Activated CD8-positive, alpha-beta memory T cell treated with anti-CD3 and anti-CD28 coated beads, Interleukin-2, amount 50 U/mL, for 1 hour (primary cell): ENCODE measurements at regions not wholly inside any gene's neighbourhood (a gene's known extent, or its start where the extent isn't known, plus 50 kb on each side); places are given as distances from the start of the nearest gene placed in this dataset.
"Not testable (repeated sequence)": the region's sequence is repeated elsewhere in the genome, so short reads cannot be mapped to it uniquely, and the experiment has no call there.

Experiments
- DNase-seq: peaks from one replicate; pipeline ENCODE4 v3.0.0-alpha.2; 2020; ENCODE audit errors: extremely low read depth

DNA sequence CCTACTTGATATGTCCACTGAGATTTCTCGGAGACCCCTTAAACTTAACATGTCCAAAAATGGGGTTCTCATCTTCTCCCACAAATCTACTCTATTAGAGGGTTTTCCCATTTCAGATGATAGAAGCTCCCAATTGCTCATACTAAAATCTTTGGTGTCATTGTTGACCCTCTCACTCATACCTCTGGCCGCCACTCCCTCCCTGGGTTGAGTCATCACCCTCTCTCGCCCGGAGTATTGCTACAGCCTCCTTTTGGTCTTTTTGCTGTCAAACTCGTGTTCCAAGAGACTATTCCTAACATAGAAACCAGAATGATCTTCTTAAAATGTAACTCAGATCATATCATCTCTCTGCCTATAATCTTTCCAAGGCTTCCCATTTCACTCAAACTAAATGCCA, 91.0 kb upstream of the GNAQ start:
- no peak for DNase-seq

- DNase-seq = peak; percentile 7
Measured at GRCh38 chr9:78121488-78121887, 89.9 kb upstream of the GNAQ start.

- DNase-seq = no peak
Measured at GRCh38 chr9:78118742-78119473, 87.3 kb upstream of the GNAQ start.

DNA sequence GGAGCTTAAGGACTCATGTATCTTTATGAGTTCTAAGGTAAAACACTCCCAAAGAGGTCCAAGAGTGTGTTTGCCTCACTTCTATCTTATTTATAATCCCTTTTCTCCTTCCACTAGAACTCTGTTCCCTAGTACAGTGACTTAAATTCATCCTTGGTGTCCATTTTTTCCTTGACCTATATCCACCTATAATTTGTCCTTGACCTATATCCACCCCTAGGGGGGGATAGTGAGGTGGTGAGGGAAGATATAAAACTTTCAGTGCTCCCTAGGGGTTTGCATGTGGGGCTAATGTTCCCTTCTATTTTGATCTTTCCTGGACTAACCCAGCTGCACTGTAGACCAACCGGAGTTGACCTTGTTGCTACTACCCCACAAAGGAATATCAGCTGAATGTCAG, 83.5 kb upstream of the GNAQ start:
- DNase-seq = no peak

DNA sequence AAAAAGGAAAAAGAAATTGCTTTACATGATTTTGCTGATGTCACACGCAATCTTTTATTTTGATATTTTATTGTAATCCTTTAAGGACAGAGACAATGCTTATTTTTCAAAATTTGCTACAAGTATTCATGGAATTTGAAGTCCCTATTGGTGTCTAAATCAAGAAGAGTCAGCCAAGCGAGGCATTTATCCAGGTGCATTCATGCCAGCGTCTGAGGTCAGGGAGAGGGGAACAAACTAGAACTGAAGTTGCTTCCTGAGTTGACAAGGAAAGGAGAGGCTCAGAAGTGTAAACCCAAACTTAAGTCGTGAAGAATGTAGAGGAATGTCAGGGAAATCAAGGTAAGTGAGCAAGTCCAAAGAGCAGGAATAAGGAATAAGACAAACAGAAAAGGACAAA, 83.0 kb upstream of the GNAQ start:
- DNase-seq = no peak

GRCh38 chr9:78112406-78112805, 80.8 kb upstream of the GNAQ start:
- DNase-seq = no peak

DNA sequence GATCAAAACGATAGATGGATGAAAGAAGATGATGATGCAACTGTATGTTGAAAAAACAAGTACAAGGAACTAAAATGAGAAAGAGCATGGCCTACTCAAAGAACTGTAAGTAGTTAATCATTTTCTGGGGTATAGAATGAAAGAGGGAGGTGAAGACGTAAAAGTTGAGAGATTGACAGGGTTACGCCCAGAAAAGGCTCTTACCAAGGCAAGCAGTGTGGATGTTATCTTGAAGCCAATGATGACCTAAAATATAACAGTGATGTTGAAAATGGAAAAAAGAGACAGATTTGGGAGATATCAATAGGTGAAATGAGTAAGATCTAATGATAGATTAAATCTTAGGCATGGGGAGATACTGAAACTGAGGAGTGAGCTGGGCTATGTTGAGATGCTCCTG, 80.4 kb upstream of the GNAQ start:
- DNase-seq = no peak

DNA sequence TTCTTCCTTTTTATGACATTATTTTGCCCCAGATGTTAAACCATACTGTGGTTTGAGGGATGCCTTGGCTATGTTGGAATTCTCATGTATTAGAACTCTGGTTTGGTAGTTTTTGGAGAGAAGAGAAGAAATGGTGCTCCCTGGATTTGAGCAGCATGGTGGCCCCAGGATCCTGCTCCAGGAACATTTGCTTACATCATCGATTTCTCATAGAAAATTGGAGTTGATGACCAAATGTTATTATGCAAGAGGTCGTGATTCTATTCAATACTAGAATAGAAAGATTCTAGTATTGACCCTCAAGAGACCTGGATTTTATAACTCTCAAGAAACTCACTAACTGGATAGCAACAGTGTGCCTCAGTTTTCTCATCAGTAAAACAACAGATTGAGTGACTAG, 77.5 kb upstream of the GNAQ start:
- DNase-seq = no peak

DNA sequence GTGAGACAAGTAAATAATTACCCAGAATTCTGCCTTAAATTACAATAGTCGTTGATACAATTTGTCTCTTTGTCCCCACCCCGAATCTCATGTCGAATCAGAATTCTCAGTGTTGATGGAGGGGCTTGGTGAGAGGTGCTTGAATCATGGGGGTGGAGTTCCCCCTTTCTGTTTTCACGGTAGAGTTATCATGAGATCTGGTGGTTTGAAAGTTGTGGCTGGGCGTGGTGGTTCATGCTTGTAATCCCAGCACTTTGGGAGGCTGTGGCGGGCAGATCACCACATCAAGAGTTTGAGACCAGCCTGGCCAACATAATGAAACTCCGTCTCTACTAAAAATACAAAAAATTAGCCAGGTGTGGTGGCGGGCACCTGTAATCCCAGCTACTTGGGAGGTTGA, 75.0 kb upstream of the GNAQ start:
- not testable (repeated sequence) for DNase-seq

DNA sequence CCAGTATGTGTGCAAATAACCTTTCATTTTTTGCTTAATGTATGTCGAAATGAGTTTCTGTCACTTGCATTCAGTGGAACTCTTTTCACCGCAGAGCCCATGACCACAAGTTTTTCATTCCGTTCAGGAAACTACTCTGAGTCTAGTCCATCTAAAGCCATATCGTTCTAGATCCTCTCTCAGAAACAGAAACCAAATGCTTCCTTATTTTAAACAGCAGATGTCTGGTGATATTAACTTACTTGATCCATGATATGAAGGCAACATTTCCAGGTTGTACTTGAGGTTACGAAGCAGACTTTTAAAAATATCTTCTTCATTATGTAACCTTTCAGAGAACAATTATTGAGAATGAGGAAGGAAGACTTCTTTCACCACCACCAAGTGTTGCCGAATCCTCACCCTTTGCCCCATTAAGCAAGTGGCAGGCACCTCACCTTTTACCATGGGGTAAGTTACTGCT, 72.4 kb upstream of the GNAQ start:
- no peak for DNase-seq

DNA sequence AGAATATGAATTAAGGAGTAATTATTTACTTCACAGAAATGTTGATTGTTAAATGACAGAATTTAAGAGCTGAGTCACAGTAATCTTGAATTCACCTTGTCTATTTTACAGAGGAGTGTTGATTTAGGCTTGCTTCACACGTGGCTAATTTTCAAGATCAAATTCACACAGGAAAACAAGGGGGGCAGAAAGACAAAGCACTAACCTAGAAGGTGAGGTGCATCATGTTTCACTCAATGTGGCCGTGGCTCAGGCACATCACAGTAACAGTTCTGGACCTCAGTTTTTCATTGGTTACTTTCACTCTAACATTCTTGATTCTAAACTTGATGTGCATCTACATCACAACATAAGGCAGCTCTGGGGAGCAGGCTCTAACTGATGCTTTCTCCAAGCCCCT, 69.6 kb upstream of the GNAQ start:
- no peak for DNase-seq

GRCh38 chr9:78097541-78097940, 65.9 kb upstream of the GNAQ start:
- DNase-seq = no peak

GRCh38 chr9:78091731-78092130, 60.1 kb upstream of the GNAQ start:
- DNase-seq = no peak

DNA sequence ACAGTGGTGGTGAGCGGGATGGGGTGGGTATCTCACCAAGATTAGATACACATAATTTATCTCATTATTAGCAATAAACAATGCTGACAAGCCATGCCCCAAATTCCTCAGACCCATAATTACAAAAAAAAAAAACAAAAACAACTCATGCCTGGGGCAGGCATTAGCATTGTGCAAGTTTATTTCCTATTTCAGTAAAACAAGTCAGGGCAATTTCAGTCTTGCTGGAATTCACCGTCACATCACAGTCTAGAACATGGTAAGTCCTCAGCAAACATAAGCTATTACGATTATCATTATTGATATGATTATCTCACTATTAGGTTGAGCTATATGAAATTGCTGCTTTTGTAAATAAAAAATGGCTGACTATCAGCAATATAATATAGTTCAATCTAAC, 57.5 kb upstream of the GNAQ start:
- no peak for DNase-seq

- not testable (repeated sequence) for DNase-seq
Measured at GRCh38 chr9:78088190-78088589, 56.6 kb upstream of the GNAQ start.
